ENCODE measurements at regions not wholly inside any gene's neighbourhood (a gene's known extent, or its start where the extent isn't known, plus 50 kb on each side); places are given as distances from the start of the nearest gene placed in this dataset.

DNA sequence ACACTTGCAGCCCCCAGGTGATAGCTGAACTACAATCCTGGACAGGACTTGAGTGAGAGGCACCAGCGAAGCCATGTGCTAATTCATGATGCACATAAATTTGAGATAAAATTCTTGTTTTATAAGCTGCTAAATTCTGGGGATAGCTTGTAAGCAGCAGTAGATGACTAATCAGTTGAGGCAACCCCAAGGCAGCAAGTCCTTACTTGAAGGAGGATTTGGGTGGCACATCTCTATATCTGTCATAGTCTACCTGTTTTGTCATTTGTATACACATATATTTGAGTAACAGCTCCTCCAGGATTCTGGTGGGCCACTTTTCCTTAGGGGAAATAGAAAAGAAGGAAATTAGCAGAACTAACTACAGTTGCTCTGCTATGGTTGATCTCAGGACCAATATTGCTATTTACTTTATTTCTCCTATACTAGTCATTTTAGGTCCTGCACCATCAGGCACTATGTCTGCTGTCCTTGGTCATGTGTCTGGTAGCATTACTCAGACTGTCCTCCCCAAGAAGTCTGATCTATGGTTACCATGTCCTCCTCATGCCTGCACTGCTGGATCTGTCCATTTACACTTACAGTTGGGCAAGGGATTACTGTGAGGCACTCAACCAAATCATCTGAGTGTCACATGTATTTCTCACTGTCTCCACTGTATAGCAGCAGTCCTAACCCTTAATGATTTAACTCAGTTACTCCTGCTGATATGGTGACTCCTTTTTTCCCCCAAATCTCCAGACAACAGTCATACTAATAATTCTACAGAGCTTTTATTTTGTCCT lies 436.0 kb upstream of the CWC22 start:
- Histone ChIP-seq H3K27me3 (no peaks in the 10 kb centered on the region), H3K36me3 (no peaks in the 10 kb centered on the region), H3K4me3 (no peak overlapping the region), H3K27ac (no peak overlapping the region), H3K4me1 (no peaks in the 10 kb centered on the region), H3K9me3 (no peaks in the 10 kb centered on the region)
- intact Hi-C loops (cut with DNase I) = no loop called here
- no peak for FAIRE-seq
- DNase-seq = no peak
- WGBS, 2 donors = 76 to 100% methylated on average over 1 of the region's 1 CpG
- TF ChIP-seq, protein P1, sequence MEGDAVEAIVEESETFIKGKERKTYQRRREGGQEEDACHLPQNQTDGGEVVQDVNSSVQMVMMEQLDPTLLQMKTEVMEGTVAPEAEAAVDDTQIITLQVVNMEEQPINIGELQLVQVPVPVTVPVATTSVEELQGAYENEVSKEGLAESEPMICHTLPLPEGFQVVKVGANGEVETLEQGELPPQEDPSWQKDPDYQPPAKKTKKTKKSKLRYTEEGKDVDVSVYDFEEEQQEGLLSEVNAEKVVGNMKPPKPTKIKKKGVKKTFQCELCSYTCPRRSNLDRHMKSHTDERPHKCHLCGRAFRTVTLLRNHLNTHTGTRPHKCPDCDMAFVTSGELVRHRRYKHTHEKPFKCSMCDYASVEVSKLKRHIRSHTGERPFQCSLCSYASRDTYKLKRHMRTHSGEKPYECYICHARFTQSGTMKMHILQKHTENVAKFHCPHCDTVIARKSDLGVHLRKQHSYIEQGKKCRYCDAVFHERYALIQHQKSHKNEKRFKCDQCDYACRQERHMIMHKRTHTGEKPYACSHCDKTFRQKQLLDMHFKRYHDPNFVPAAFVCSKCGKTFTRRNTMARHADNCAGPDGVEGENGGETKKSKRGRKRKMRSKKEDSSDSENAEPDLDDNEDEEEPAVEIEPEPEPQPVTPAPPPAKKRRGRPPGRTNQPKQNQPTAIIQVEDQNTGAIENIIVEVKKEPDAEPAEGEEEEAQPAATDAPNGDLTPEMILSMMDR (IDR thresholded peaks at IDR 0.05) = no peak
- ATAC-seq = no peak

DNA sequence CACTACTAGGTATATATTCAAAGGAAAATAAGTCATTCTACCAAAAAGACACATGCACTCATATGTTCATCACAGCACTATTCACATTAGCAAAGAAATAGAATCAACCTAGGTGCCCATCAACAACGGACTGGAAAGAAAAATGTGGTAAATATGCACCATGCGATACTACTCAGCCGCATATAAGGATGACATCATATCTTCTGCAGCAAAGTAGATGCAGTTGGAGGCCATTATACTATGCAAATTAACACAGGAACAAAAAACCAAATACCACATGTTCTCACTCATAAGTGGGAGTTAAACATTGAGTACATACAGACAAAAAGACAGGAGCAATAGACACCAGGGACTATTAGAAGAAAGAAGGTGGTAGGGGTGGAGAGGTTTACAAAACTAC lies 412.1 kb upstream of the CWC22 start:
- H3K9me3 ChIP-seq = no peaks in the 10 kb centered on the region
- no peak overlapping the region for H3K27ac ChIP-seq
- no peak overlapping the region for H3K4me3 ChIP-seq
- FAIRE-seq = no peak
- H3K27me3 ChIP-seq = no peaks in the 10 kb centered on the region
- TF ChIP-seq, protein P1 (IDR thresholded peaks at IDR 0.05) = no peak
- H3K4me1 ChIP-seq = no peaks in the 10 kb centered on the region
- no peak for DNase-seq
- no peak for ATAC-seq
- intact Hi-C loops (cut with DNase I) = no loop called here
- H3K36me3 ChIP-seq = no peaks in the 10 kb centered on the region
- WGBS, 2 donors = 75 to 91% methylated on average over 3 of the region's 3 CpGs

DNA sequence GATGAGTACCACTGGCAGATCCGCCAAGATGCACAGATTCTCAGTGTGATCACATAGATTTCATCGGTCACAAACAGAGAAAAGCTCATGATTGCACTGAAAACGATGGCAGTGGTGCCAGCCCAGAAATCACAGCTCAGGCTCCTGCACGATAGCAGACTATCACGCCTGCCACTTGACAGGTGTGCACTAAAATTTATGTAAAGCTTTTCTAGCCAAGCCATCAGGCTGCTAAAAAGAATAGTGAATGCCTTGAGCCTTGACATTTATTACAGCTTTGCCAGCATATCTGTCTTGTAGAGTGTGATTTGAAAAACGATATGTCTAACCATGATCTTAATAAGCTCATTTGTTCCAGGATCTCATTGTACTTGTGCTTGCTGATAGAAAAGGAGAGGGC lies 409.5 kb upstream of the CWC22 start:
- FAIRE-seq = no peak
- Histone ChIP-seq H3K9me3 (no peaks in the 10 kb centered on the region), H3K27ac (no peak overlapping the region), H3K4me3 (no peak overlapping the region), H3K27me3 (no peaks in the 10 kb centered on the region), H3K4me1 (no peaks in the 10 kb centered on the region), H3K36me3 (no peaks in the 10 kb centered on the region)
- 54 to 69% methylated on average over 6 of the region's 6 CpGs for WGBS, 2 donors
- intact Hi-C loops (cut with DNase I) = no loop called here
- TF ChIP-seq, protein P1 (IDR thresholded peaks at IDR 0.05) = no peak
- no peak for DNase-seq
- no peak for ATAC-seq

DNA sequence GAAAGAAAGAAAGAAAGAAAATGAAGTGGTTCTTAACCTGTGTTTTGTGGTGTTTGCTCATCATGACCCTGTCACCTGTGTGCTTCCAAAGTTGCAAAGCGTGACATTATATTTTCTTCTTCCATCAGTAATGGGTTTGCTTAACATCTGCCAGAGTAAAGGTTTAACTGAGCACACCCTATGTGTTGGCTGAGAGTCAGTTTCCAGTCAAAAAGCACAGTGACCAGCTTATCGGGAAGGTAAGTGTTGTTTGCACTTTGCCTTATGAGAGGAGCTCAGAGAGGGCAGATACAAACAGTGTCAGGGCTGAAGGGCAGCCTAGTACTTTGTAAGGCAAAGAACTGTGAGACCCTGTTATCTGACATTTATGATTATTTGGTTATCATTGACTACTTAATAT lies 406.2 kb upstream of the CWC22 start:
- no peak for DNase-seq
- Histone ChIP-seq H3K9me3 (no peaks in the 10 kb centered on the region), H3K4me3 (no peak overlapping the region), H3K27me3 (no peaks in the 10 kb centered on the region), H3K27ac (no peak overlapping the region), H3K36me3 (no peaks in the 10 kb centered on the region), H3K4me1 (no peaks in the 10 kb centered on the region)
- FAIRE-seq = no peak
- peak in 1 of 4 donors; percentile 77 for ATAC-seq
- TF ChIP-seq, protein P1 (IDR thresholded peaks at IDR 0.05) = no peak
- intact Hi-C loops (cut with DNase I) = no loop called here
- 36 to 43% methylated on average over 2 of the region's 2 CpGs for WGBS, 2 donors

DNA sequence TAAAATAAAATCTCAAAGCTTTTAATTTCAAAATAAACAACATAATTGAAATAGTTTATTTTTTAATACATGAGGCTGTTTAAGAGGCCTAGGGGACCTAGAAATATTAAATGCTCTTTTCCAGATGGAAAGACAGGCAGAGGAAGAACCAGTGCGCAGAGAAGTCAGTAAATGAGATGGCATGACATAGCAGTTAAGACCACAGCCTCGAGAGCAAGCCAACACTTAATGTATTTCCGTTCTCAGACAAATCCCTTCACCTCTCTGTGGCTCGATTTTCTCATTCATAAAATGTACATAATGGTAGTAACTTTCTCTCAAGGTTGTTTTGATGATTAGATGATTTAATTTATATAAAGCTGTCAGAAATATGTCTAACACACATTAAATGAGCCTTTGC lies 405.1 kb upstream of the CWC22 start:
- FAIRE-seq = no peak
- Histone ChIP-seq H3K27me3 (no peaks in the 10 kb centered on the region), H3K9me3 (no peaks in the 10 kb centered on the region), H3K4me1 (no peaks in the 10 kb centered on the region), H3K4me3 (no peak overlapping the region), H3K36me3 (no peaks in the 10 kb centered on the region), H3K27ac (no peak overlapping the region)
- ATAC-seq = no peak
- 53 to 54% methylated on average over 4 of the region's 4 CpGs for WGBS, 2 donors
- TF ChIP-seq, protein P1 (IDR thresholded peaks at IDR 0.05) = no peak
- intact Hi-C loops (cut with DNase I) = no loop called here
- no peak for DNase-seq
